OCI-LY3 (cell line): ENCODE measurements at regions not wholly inside any gene's neighbourhood (a gene's known extent, or its start where the extent isn't known, plus 50 kb on each side); places are given as distances from the start of the nearest gene placed in this dataset.

Experiments
- CTCF ChIP-seq: fragments of 200-600, 300-600 bp; sonication (generic); IDR thresholded peaks from 2 replicates; pipeline ENCODE4 v1.5.1; 2014; ENCODE audit warnings: antibody characterized with exemption, low read length, low read depth
- EZH2phosphoT487 ChIP-seq: fragments of 200-600 bp; shearing (Covaris generic); IDR thresholded peaks from 2 replicates; pipeline ENCODE4 v1.6.1; 2018; ENCODE audit warnings: antibody characterized with exemption, mixed run types, low read depth

GRCh38 chr17:27232328-27232727 is 61.6 kb upstream of the WSB1 start:
- TF ChIP-seq CTCF (no peak), EZH2phosphoT487 (no peak)
